GM12878 (cell line): ENCODE measurements at regions not wholly inside any gene's neighbourhood (a gene's known extent, or its start where the extent isn't known, plus 50 kb on each side); places are given as distances from the start of the nearest gene placed in this dataset.

ENCODE experiments used
- CHD1 ChIP-seq: IDR thresholded peaks from 2 replicates; pipeline ENCODE4 v1.6.1; 2012; ENCODE audit warnings: low read depth, low read length, improper control_type of control experiment
- CREM ChIP-seq: IDR thresholded peaks from 2 replicates; pipeline ENCODE4 v1.6.1; 2014; ENCODE audit warnings: antibody characterized with exemption, low read depth
- CTCF ChIP-seq, 3 experiments: IDR thresholded peaks in 2 of 3; conservative IDR thresholded peaks in 1 of 3; 2 replicates each; pipeline ENCODE4 v1.5.1; 2011; ENCODE audit warnings: low read depth in 3 of 3, low read length in 3 of 3, mild to moderate bottlenecking in 3 of 3, control low read depth in 2 of 3, moderate library complexity in 2 of 3, inconsistent platforms in 1 of 3, mixed read lengths in 1 of 3; ENCODE audit not compliant: control insufficient read depth in 2 of 3, insufficient read depth in 1 of 3; ENCODE audit errors: extremely low read depth in 1 of 3
- ETV6 ChIP-seq, 2 experiments: fragments of 450-650 bp in 1 of 2; IDR thresholded peaks in 1 of 2; conservative IDR thresholded peaks in 1 of 2; 2 replicates each; pipeline ENCODE4 v1.6.1; 2014; ENCODE audit warnings: antibody characterized with exemption in 1 of 2, borderline replicate concordance in 1 of 2, low read depth in 1 of 2, mild to moderate bottlenecking in 1 of 2, moderate library complexity in 1 of 2
- NFIC ChIP-seq: IDR thresholded peaks from 2 replicates; pipeline ENCODE4 v1.6.1; 2012; ENCODE audit warnings: low read depth, mild to moderate bottlenecking, inconsistent platforms, low read length, moderate library complexity
- NFXL1 ChIP-seq: fragments of 450-650 bp; IDR thresholded peaks from 2 replicates; pipeline ENCODE4 v1.6.1; 2017; ENCODE audit warnings: antibody characterized with exemption, mild to moderate bottlenecking, borderline replicate concordance
- NFYA ChIP-seq: IDR thresholded peaks from 2 replicates; pipeline ENCODE4 v1.6.1; 2011; ENCODE audit warnings: low read depth, mild to moderate bottlenecking, low read length, improper control_type of control experiment, borderline replicate concordance
- POLR2A ChIP-seq: IDR thresholded peaks from 2 replicates; pipeline ENCODE4 v1.6.1; 2011; ENCODE audit warnings: low read depth, mild to moderate bottlenecking, low read length
- SIN3A ChIP-seq: IDR thresholded peaks from 2 replicates; pipeline ENCODE4 v1.6.1; 2012; ENCODE audit warnings: low read depth, low read length, improper control_type of control experiment
- SREBF1 ChIP-seq: IDR thresholded peaks from 2 replicates; pipeline ENCODE4 v1.6.1; 2012; ENCODE audit warnings: mild to moderate bottlenecking, low read length
- STAT1 ChIP-seq: fragments of 450-650 bp; conservative IDR thresholded peaks from 2 replicates; pipeline ENCODE4 v1.6.1; 2014; ENCODE audit warnings: antibody characterized with exemption, mild to moderate bottlenecking
- ZNF274 ChIP-seq: IDR thresholded peaks from one replicate; pipeline ENCODE4 v1.8.0; 2011; ENCODE audit not compliant: insufficient read length, insufficient read depth
- ZZZ3 ChIP-seq: IDR thresholded peaks from 2 replicates; pipeline ENCODE4 v1.6.1; 2011; ENCODE audit warnings: low read depth; ENCODE audit not compliant: control insufficient read depth, insufficient read length
- TF ChIP-seq, protein P1 (sequence below): IDR thresholded peaks from 2 replicates; pipeline ENCODE4 v1.6.1; 2011; ENCODE audit warnings: mild to moderate bottlenecking, low read depth, low read length, moderate library complexity; ENCODE audit not compliant: insufficient replicate concordance

GRCh38 chr18:23333827-23334226, 119.3 kb upstream of the RIOK3 start:
- TF ChIP-seq STAT1 (no peak), CTCF (IDR thresholded peaks at IDR 0.05 in 2 of 3, conservative IDR thresholded peaks at IDR 0.05 in 1 of 3; ENCODE audit: control insufficient read depth in 2 of 3, extremely low read depth in 1 of 3, insufficient read depth in 1 of 3, low read depth in 3 of 3, low read length in 3 of 3) (no peak), SREBF1 (no peak), ZZZ3 (no peak), NFIC (no peak), SIN3A (no peak), ZNF274 (no peak), POLR2A (no peak), CHD1 (no peak), NFYA (no peak), NFXL1 (no peak), ETV6 (conservative IDR thresholded peaks at IDR 0.05 in 1 of 2, IDR thresholded peaks at IDR 0.05 in 1 of 2; ENCODE audit: borderline replicate concordance in 1 of 2, low read depth in 1 of 2) (no peak), CREM (no peak)
- TF ChIP-seq, protein P1, sequence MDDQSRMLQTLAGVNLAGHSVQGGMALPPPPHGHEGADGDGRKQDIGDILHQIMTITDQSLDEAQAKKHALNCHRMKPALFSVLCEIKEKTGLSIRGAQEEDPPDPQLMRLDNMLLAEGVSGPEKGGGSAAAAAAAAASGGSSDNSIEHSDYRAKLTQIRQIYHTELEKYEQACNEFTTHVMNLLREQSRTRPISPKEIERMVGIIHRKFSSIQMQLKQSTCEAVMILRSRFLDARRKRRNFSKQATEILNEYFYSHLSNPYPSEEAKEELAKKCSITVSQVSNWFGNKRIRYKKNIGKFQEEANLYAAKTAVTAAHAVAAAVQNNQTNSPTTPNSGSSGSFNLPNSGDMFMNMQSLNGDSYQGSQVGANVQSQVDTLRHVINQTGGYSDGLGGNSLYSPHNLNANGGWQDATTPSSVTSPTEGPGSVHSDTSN = no peak
